Esophagus squamous epithelium (tissue), 5 donors: ENCODE measurements at regions not wholly inside any gene's neighbourhood (a gene's known extent, or its start where the extent isn't known, plus 50 kb on each side); places are given as distances from the start of the nearest gene placed in this dataset.

Experiments
- DNase-seq: peaks from one replicate; lab custom pipeline; 2025; lab: John Stamatoyannopoulos, UW
- H3K27ac ChIP-seq, 4 donors: fragments of 200-600 bp; sonication (generic); one replicate each; pipeline ENCODE4 v1.5.1; 2016 to 2019; ENCODE audit warnings: mild to moderate bottlenecking in 1 of 4
- H3K27me3 ChIP-seq, 4 donors: fragments of 200-600 bp; sonication (generic); 1 replicate in 3 of 4; 2 replicates in 1 of 4; pipeline versions ENCODE4 v1.5.1 to v1.6.0; 2017 to 2021; ENCODE audit warnings: antibody characterized with exemption in 1 of 4
- H3K36me3 ChIP-seq, 3 donors: fragments of 200-600 bp; sonication (generic); one replicate each; pipeline ENCODE4 v1.5.1; 2016 to 2019
- H3K4me1 ChIP-seq, 3 donors: fragments of 200-600 bp; sonication (generic); one replicate each; pipeline ENCODE4 v1.5.1; 2017 to 2019
- H3K4me3 ChIP-seq, 4 donors: fragments of 200-600 bp; sonication (generic); 1 replicate in 3 of 4; 2 replicates in 1 of 4; pipeline ENCODE4 v1.5.1; 2016 to 2019; ENCODE audit warnings: mild to moderate bottlenecking in 2 of 4, moderate library complexity in 1 of 4
- H3K9me3 ChIP-seq, 3 donors: fragments of 200-600 bp; sonication (generic); one replicate each; pipeline ENCODE4 v1.5.1; 2016 to 2019
- POLR2A ChIP-seq, 4 donors: fragments of 450-650 bp; IDR thresholded peaks; one replicate each; pipeline ENCODE4 v1.6.1; 2017; ENCODE audit warnings: antibody characterized with exemption in 4 of 4, mild to moderate bottlenecking in 4 of 4, moderate library complexity in 3 of 4
- WGBS, 2 donors: methylation state at CpG; one replicate each; pipeline ENCODE4 v1.1.5; 2018; 5-methylcytosine and 5-hydroxymethylcytosine counted together
- intact Hi-C: fragments of 100-400 bp; cut with DNase I; formaldehyde crosslinking; loops from one replicate; pipeline ENCODE4 v1.15.0; 2022
- TF ChIP-seq, protein P1 (sequence below), 6 experiments: fragments of 450-650 bp in 4 of 6; fragments of 200-600 bp in 2 of 6; sonication (generic) in 2 of 6; IDR thresholded peaks; one replicate each; pipeline ENCODE4 v1.5.1; 2016 to 2019; ENCODE audit warnings: antibody characterized with exemption in 6 of 6, mild to moderate bottlenecking in 4 of 6, moderate library complexity in 4 of 6
- donor health status: DM: yes; HTN: yes; CAD: no.

DNA sequence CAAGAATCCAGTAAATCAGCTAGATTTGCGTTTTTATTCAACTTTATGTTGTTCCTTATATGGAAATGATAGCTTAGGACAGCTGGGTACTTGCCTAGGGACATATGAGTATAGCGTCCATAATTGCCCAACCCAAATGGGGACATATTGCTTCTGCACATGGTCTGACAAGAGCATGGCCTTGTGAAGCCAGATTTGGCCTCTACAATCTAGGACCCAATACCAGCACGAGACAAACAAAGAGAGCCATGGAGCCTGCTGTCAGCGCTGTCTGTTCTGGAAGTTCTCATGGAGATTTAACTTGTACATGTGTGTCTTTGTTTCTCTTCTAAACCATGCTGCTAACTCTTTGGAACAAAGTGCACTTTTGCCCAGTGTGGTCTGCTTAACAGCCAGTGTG lies 240.0 kb upstream of the CAMK1G start:
- intact Hi-C loops = no loop called here
- TF ChIP-seq, protein P1, sequence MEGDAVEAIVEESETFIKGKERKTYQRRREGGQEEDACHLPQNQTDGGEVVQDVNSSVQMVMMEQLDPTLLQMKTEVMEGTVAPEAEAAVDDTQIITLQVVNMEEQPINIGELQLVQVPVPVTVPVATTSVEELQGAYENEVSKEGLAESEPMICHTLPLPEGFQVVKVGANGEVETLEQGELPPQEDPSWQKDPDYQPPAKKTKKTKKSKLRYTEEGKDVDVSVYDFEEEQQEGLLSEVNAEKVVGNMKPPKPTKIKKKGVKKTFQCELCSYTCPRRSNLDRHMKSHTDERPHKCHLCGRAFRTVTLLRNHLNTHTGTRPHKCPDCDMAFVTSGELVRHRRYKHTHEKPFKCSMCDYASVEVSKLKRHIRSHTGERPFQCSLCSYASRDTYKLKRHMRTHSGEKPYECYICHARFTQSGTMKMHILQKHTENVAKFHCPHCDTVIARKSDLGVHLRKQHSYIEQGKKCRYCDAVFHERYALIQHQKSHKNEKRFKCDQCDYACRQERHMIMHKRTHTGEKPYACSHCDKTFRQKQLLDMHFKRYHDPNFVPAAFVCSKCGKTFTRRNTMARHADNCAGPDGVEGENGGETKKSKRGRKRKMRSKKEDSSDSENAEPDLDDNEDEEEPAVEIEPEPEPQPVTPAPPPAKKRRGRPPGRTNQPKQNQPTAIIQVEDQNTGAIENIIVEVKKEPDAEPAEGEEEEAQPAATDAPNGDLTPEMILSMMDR (IDR thresholded peaks at IDR 0.05) = no peak
- TF ChIP-seq POLR2A (IDR thresholded peaks at IDR 0.05) = no peak
- Histone ChIP-seq H3K9me3 (no peaks in the 10 kb centered on the region), H3K4me3 (no peak overlapping the region), H3K4me1 (peaks cover 0 to 12% (median 0%) of the 10 kb centered on the region in 3 donors), H3K27ac (no peak overlapping the region), H3K36me3 (no peaks in the 10 kb centered on the region), H3K27me3 (no peaks in the 10 kb centered on the region)
- WGBS, 2 donors = 79 to 84% methylated on average over 4 of the region's 4 CpGs
- DNase-seq = no peak

GRCh38 chr1:209344156-209344555 lies 239.4 kb upstream of the CAMK1G start:
- WGBS, 2 donors = 77 to 80% methylated on average over 2 of the region's 2 CpGs
- Histone ChIP-seq H3K36me3 (no peaks in the 10 kb centered on the region), H3K27ac (no peak overlapping the region), H3K9me3 (no peaks in the 10 kb centered on the region), H3K27me3 (no peaks in the 10 kb centered on the region), H3K4me3 (no peak overlapping the region), H3K4me1 (peaks cover 0 to 12% (median 0%) of the 10 kb centered on the region in 3 donors)
- no peak for TF ChIP-seq POLR2A (IDR thresholded peaks at IDR 0.05)
- TF ChIP-seq, protein P1 (IDR thresholded peaks at IDR 0.05) = no peak
- intact Hi-C loops = no loop called here
- no peak for DNase-seq

- 46 to 69% methylated on average over 9 of the region's 9 CpGs for WGBS, 2 donors
- peaks cover 0 to 9% (median 6%) of the 10 kb centered on the region in 3 donors for H3K4me1 ChIP-seq
- no peaks in the 10 kb centered on the region for H3K36me3 ChIP-seq
- H3K9me3 ChIP-seq = no peaks in the 10 kb centered on the region
- no peaks in the 10 kb centered on the region for H3K27me3 ChIP-seq
- no peak overlapping the region for H3K27ac ChIP-seq
- intact Hi-C loops = no loop called here
- TF ChIP-seq, protein P1 (IDR thresholded peaks at IDR 0.05) = no peak
- no peak for TF ChIP-seq POLR2A (IDR thresholded peaks at IDR 0.05)
- no peak for DNase-seq
- no peak overlapping the region for H3K4me3 ChIP-seq
Measured at GRCh38 chr1:209349363-209350308, 233.9 kb upstream of the CAMK1G start.

DNA sequence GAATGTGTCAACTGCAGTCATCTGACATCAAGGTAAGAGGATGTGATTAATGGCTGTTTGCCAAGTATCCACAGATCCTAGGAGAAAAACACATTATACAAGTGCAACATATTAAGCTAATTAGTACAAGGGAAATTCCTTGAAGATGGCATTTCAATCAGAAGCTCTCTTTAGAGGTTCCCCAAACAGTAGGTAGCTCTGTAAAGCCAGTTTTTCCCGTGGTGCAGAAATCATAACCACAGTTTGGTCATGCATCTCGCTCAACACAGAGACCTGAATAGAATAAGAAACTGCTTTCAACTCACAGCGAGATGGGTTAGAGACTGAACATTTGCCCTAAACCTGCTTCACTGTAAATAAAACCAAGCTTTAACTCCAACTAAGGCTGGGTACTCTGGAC lies 230.5 kb upstream of the CAMK1G start:
- Histone ChIP-seq H3K4me3 (no peak overlapping the region), H3K27me3 (no peaks in the 10 kb centered on the region), H3K9me3 (no peaks in the 10 kb centered on the region), H3K4me1 (peaks cover 6 to 41% (median 9%) of the 10 kb centered on the region in 3 donors), H3K27ac (no peak overlapping the region), H3K36me3 (no peaks in the 10 kb centered on the region)
- no peak for DNase-seq
- 81 to 84% methylated on average over 3 of the region's 3 CpGs for WGBS, 2 donors
- TF ChIP-seq, protein P1 (IDR thresholded peaks at IDR 0.05) = no peak
- TF ChIP-seq POLR2A (IDR thresholded peaks at IDR 0.05) = no peak
- intact Hi-C loops = no loop called here

GRCh38 chr1:209354111-209354839 lies 229.2 kb upstream of the CAMK1G start:
- TF ChIP-seq POLR2A (IDR thresholded peaks at IDR 0.05) = no peak
- TF ChIP-seq, protein P1 (IDR thresholded peaks at IDR 0.05) = peak; percentile 45 to 92 (median 78)
- intact Hi-C loops = no loop called here
- H3K4me1 ChIP-seq = peaks cover 6 to 47% (median 9%) of the 10 kb centered on the region in 3 donors
- no peaks in the 10 kb centered on the region for H3K36me3 ChIP-seq
- no peak overlapping the region for H3K4me3 ChIP-seq
- peak overlapping the region; percentile 59 to 83 (median 72) for H3K27ac ChIP-seq
- no peaks in the 10 kb centered on the region for H3K9me3 ChIP-seq
- DNase-seq = no peak
- H3K27me3 ChIP-seq = no peaks in the 10 kb centered on the region
- 26 to 39% methylated on average over 16 to 20 of the region's 20 CpGs for WGBS, 2 donors
